Epithelial cell of esophagus (primary cell): ENCODE measurements at regions not wholly inside any gene's neighbourhood (a gene's known extent, or its start where the extent isn't known, plus 50 kb on each side); places are given as distances from the start of the nearest gene placed in this dataset.

Source experiments
- DNase-seq: peaks from one replicate; pipeline ENCODE4 v3.0.0; 2010; ENCODE audit warnings: low read depth
- H3K4me3 ChIP-seq: 2 replicates; pipeline ENCODE4 v1.5.1; 2011; ENCODE audit warnings: mild to moderate bottlenecking, low read length, control low read depth
- CTCF ChIP-seq: IDR thresholded peaks from 2 replicates; pipeline ENCODE4 v1.5.1; 2011; ENCODE audit warnings: low read depth, mild to moderate bottlenecking, low read length, control low read depth, inconsistent platforms; ENCODE audit not compliant: insufficient read depth; ENCODE audit errors: missing control alignments

- no peak for TF ChIP-seq CTCF
- no peak for DNase-seq
- no peak overlapping the region for H3K4me3 ChIP-seq
Observed at GRCh38 chrX:149114001-149114400, 391.1 kb downstream of the IDS start.

DNA sequence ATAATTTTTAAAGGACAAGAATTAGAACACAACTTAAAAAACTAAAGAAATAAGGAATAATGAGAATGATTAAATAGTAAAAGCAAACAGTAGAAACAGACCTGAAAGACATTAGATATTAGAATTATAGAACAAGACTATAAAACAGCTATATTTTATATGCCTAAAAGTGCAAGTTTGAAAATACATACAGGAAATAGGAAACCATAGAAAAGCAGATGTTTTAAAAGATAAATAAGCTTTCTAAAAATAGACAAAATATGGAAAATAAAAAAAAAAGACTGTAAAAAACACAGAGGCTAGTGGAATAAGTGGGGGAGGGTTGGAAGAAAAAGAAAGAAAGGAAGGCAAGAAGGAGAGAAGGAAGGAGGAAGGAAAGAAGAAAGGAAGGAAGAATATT, 407.3 kb downstream of the IDS start:
- no peak for TF ChIP-seq CTCF
- H3K4me3 ChIP-seq, result no peak overlapping the region
- no peak for DNase-seq

- no peak for TF ChIP-seq CTCF
- no peak for DNase-seq
- H3K4me3 ChIP-seq, result no peak overlapping the region
Observed at GRCh38 chrX:149092179-149092578, 412.9 kb downstream of the IDS start.

GRCh38 chrX:149079805-149080406, 425.2 kb downstream of the IDS start:
- peak; percentile 49 for DNase-seq
- no peak for TF ChIP-seq CTCF
- no peak overlapping the region for H3K4me3 ChIP-seq

DNA sequence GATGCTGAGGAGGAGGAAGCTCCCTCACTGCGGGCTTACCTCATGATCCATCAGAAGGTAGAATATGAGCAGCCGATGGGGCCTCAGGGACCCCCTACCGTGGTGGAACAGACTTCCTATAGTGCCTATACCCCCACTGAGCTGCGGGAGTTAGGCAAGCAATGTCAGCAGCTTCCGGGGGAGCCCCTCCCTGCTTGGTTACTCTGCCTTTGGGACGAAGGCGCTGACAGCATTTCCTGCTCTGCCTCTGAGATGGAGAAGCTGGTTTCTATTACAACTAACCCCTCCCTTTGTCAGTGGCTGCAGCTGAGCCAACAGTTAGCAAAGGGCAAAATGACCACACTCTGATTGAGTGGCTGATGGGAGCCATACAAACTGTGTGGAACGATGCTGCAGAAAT, 430.7 kb downstream of the IDS start:
- no peak overlapping the region for H3K4me3 ChIP-seq
- DNase-seq, result peak; percentile 48
- no peak for TF ChIP-seq CTCF

DNA sequence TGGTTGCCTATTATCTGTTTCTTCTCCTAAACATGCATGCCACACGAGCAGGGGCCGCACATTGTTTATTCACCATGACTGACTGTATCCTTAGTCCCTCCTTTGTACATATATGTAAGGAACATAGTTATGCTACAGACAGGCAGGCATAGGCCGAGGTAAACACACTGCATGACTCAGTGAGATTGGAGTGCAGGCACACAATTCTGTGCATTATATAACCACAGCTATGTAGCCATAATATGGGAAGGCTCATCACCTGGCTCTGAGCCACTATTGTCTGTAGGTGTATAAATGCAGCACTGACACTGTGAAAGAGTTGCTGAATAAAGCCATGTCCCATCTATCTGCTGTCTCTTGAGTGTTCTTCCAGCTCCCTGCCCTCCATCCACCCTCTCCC, 431.6 kb downstream of the IDS start:
- no peak for TF ChIP-seq CTCF
- peak; percentile 80 for DNase-seq
- no peak overlapping the region for H3K4me3 ChIP-seq

- TF ChIP-seq CTCF, result no peak
- no peak overlapping the region for H3K4me3 ChIP-seq
- peak; percentile 51 for DNase-seq
Observed at GRCh38 chrX:149069899-149070298, 435.2 kb downstream of the IDS start.
